ENCODE measurements at regions not wholly inside any gene's neighbourhood (a gene's known extent, or its start where the extent isn't known, plus 50 kb on each side); places are given as distances from the start of the nearest gene placed in this dataset.

GRCh38 chr18:14031053-14031452 lies 101.2 kb downstream of the ZNF519 start:
- DNase-seq = no peak

DNA sequence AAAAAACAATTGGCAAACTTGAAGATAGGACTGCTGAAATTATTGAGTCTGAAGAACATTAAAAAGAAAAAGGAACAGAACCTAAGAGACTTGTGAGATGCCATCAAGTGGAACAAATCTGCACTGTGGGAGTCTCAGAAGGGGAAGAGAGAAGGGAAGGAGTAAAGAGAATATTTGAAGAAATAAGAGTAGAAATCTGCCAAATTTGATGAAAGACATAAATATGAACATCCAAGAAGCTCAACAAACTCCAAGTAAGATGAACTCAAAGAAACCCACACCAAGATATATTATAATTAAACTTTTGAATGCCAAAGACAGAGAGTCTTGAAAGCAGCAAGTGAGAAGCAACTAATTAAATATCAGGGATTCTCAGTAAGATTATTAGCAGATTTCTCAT lies 102.7 kb downstream of the ZNF519 start:
- DNase-seq = no peak

DNA sequence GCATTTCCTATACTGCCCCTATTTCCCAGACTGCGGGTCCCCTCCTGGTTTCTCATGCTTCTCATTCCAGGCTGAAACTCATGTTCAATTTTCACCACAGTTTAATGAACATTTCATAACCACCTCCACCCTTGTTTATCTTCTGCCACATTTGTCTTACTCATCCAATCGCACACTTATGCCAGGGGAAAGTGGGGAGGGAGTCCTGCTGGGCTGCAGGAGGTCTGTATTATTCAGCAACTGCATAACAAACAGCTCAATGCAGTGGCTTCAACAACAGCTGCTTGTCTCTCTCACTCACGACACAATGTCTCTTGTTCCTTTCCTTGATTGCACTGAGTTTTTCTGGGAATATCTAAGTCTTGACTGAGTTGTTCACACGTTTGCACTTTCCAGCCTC lies 106.0 kb downstream of the ZNF519 start:
- no peak for DNase-seq

GRCh38 chr18:14025306-14025940 lies 106.8 kb downstream of the ZNF519 start:
- DNase-seq = no peak

DNA sequence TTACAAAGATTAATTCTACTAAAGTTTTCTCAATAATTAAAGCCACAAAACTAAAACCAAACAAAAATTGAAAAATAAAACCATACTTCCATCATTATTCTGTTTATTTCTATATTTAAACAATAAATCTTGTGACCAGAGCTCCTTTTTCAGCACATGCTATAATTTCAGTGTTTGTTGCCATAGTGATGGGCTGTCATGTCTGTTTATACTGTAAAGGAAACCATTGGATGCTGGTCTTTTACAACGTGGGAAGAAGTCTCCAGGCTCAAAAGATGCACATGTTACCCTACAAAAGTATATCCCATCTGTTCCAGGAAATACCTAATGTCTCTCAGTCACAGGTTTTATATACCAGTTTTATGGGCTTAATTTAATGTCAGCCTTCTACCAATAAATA lies 100.1 kb upstream of the MC2R start:
- peak; percentile 42 for DNase-seq

DNA sequence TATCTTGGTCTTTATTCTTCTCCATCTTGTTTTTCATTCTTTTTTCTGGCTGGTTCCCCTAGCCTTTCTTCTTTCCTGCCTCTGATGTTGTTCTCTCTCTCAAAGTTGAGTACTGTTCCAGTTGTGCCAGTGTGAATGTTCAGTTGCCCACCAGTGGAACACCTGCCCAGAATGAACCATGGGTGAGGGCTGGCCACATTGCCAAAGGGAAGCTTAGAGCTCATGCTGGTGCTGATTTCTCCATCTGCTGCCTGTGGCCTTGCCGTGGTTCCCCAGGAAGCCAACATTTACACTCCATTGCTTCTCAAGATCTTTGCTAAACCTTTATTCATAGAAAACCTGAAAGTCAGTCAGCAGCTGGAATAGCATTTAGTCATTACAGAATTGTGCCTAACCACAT lies 99.1 kb upstream of the MC2R start:
- no peak for DNase-seq

- DNase-seq = no peak
Observed at GRCh38 chr18:14000884-14001283, 85.5 kb upstream of the MC2R start.

DNA sequence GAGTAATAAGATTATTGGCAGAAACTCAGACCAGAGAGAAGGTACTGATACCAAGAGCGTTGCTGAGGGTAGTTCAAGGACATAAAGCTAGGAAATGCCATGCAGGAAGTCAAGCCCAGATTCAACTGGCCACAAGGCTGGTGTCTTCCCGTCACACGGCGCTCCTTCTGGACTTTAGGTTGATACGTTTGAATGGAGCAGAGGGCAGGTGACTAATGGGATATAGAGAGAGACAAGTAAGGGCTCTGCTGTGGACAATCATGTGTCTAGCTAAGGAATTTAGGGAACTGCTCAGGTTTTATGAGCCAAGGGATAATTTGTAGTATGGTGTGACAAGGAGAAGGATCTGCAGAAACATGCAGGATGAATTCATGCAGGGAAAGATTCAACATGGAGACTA lies 83.9 kb upstream of the MC2R start:
- DNase-seq = peak; percentile 5

GRCh38 chr18:13998571-13998970 lies 83.2 kb upstream of the MC2R start:
- no peak for DNase-seq

- no peak for DNase-seq
Observed at GRCh38 chr18:13993730-13994129, 78.4 kb upstream of the MC2R start.

- DNase-seq = no peak
Observed at GRCh38 chr18:13992826-13993540, 77.6 kb upstream of the MC2R start.

DNA sequence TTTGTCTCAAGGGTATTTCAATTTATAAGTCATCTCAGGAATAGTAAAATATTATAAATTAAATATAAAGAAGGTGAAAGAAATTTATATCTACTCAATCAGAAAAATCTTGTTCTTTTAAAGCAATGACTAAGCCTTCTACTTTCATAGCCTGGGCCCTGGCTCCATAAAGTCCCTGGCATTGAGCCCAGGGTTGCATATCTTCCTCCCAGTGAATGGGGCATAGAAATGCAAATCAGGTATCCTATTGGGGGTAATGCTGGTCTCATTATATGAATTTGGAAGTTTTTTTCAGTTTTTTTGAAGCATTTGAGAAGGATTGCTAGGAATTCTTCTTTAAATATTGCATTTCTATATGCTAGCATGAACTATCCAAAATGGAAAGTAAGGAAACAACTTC lies 73.9 kb upstream of the MC2R start:
- DNase-seq = no peak

DNA sequence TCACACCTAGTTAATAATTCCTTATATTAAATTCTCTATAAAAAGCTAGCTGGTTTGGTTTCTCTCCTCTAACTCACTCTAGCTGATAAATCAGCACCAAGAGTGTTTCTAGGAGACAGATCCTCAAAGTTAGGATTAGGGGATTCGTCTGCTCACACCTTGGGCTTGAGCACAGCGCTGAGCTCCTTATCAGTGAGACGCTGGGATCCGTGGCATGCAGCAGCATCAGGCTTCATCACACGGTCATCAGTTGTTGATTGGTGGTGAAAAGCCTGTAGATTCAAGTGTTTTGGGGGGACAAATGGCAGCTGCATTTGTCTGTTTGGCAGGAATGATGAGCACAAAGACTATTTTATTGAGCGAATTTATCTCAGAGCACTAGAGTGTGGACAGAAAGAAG lies 72.6 kb upstream of the MC2R start:
- DNase-seq = no peak

- DNase-seq = no peak
Observed at GRCh38 chr18:13984080-13984479, 68.7 kb upstream of the MC2R start.

DNA sequence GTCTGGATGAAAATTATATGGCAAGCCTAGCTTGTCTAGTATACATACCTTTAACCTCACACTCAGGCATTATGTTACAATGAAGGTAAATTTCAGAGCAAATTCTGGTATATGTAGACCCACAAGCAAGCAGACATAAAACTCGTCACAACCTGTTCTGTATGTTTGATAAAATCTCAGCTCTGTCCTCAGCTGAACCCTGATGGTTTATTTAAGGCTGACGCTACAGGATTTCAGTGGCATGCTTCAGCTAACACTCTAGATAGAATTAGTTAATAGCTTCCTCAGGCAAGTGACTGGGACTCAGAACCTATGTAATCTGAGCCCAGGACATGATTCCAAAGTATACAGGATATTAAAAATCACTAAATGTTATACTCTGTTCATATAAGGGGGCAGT lies 68.2 kb upstream of the MC2R start:
- no peak for DNase-seq

GRCh38 chr18:13982126-13982525 lies 66.8 kb upstream of the MC2R start:
- DNase-seq = peak; percentile 23

GRCh38 chr18:13973061-13973575 lies 57.8 kb upstream of the MC2R start:
- DNase-seq = no peak
